K562 (cell line): ENCODE measurements at regions not wholly inside any gene's neighbourhood (a gene's known extent, or its start where the extent isn't known, plus 50 kb on each side); places are given as distances from the start of the nearest gene placed in this dataset.
A peak's percentile ranks its signal among the peaks of the same experiment; 100 is the strongest.

Experiments
- ATAC-seq: fragments of 200-7000 bp; cut with Tn5 transposase; 3 replicates; pipeline ENCODE4 v1.9.1; 2020; ENCODE audit warnings: moderate library complexity
- BruUV-seq: library from RNA; stranded (reverse); fragments of 400-500 nt; replicated peaks from 2 replicates; lab custom pipeline; 2021; lab: Mats Ljungman, UMichigan
- CTCF ChIA-PET: fragments of 300-600 bp; formaldehyde crosslinking; extraction: SDS; loops from one replicate; lab custom pipeline; 2021; ENCODE audit warnings: low intra/inter-chr PET ratio; lab: Yijun Ruan, JAX
- POLR2A ChIA-PET: fragments of 300-600, 350-650 bp; sonication (Branson Sonifier 250); formaldehyde crosslinking; extraction: SDS; loops from one replicate; lab custom pipeline; 2021; ENCODE audit warnings: antibody characterized with exemption, inconsistent platforms; lab: Yijun Ruan, JAX
- DNase-seq, 4 experiments: peaks; one replicate each; pipeline versions ENCODE4 v3.0.0 to v3.0.0-alpha.2; 2011 to 2018; ENCODE audit warnings: low spot score in 3 of 4, mixed read lengths in 3 of 4; ENCODE audit errors: extremely low read depth in 1 of 4
- FAIRE-seq: peaks from 2 replicates; lab custom pipeline; 2011; peaks lifted over from hg19 to GRCh38; lab: Jason Lieb, UNC
- H2AFZ ChIP-seq: 2 replicates; pipeline ENCODE4 v1.6.0; 2011; ENCODE audit warnings: low read depth, low read length, control low read depth, inconsistent platforms
- H3K27ac ChIP-seq: fragments of 200-600 bp; 3 replicates; pipeline ENCODE4 v1.8.0; 2011; ENCODE audit warnings: low read depth, mild to moderate bottlenecking, control low read depth, inconsistent platforms, low read length, moderate library complexity, mixed read lengths; ENCODE audit errors: extremely low read depth
- H3K27me3 ChIP-seq, 2 experiments: fragments of 300-600 bp in 1 of 2; 2 replicates in 1 of 2; 3 replicates in 1 of 2; pipeline versions ENCODE4 v1.6.0 to v1.8.0; 2011; ENCODE audit warnings: inconsistent platforms in 2 of 2, low read length in 2 of 2, mild to moderate bottlenecking in 1 of 2, mixed read lengths in 1 of 2, moderate library complexity in 1 of 2; ENCODE audit not compliant: control insufficient read depth in 2 of 2, insufficient read depth in 2 of 2
- H3K36me3 ChIP-seq: fragments of 300-600 bp; 3 replicates; pipeline ENCODE4 v1.8.0; 2011; ENCODE audit warnings: mild to moderate bottlenecking, low read length, inconsistent platforms; ENCODE audit not compliant: control insufficient read depth, insufficient read depth
- H3K4me1 ChIP-seq, 2 experiments: fragments of 200-600 bp in 1 of 2; replicated peaks in 1 of 2; 2 replicates in 1 of 2; 3 replicates in 1 of 2; pipeline versions ENCODE4 v1.5.1 to v1.8.0; 2011; ENCODE audit warnings: inconsistent platforms in 2 of 2, low read length in 2 of 2, mild to moderate bottlenecking in 1 of 2, mixed read lengths in 1 of 2, moderate library complexity in 1 of 2; ENCODE audit not compliant: control insufficient read depth in 2 of 2, insufficient read depth in 2 of 2
- H3K4me2 ChIP-seq: 2 replicates; pipeline ENCODE4 v1.6.1; 2011; ENCODE audit warnings: low read length, control low read depth, inconsistent platforms, mixed read lengths; ENCODE audit not compliant: insufficient read depth
- H3K4me3 ChIP-seq: fragments of 200-600 bp; sonication (generic), shearing (Covaris generic); 2 replicates; pipeline ENCODE4 v1.5.1; 2016; ENCODE audit warnings: control low read depth, inconsistent platforms
- H3K79me2 ChIP-seq: fragments of 200-600 bp; 3 replicates; pipeline ENCODE4 v1.8.0; 2011; ENCODE audit warnings: low read length, inconsistent platforms; ENCODE audit not compliant: control insufficient read depth, insufficient read depth
- H3K9ac ChIP-seq, 2 experiments: 2 replicates each; pipeline versions ENCODE4 v1.6.0 to v1.6.1; 2011; ENCODE audit warnings: low read depth in 2 of 2, low read length in 2 of 2, control low read depth in 1 of 2, inconsistent platforms in 1 of 2, mild to moderate bottlenecking in 1 of 2, mixed read lengths in 1 of 2; ENCODE audit not compliant: insufficient read depth in 1 of 2
- H3K9me1 ChIP-seq: one replicate; pipeline ENCODE4 v1.6.0; 2011; ENCODE audit warnings: inconsistent platforms, mild to moderate bottlenecking, low read length, moderate library complexity; ENCODE audit not compliant: control insufficient read depth, insufficient read depth
- H3K9me3 ChIP-seq: replicated peaks from 2 replicates; pipeline ENCODE4 v1.5.1; 2011; ENCODE audit warnings: low read depth, low read length, inconsistent platforms; ENCODE audit not compliant: control insufficient read depth, insufficient read depth
- H4K20me1 ChIP-seq: replicated peaks from 2 replicates; pipeline ENCODE4 v1.6.1; 2011; ENCODE audit warnings: low read length, inconsistent platforms, mixed read lengths; ENCODE audit not compliant: control insufficient read depth, insufficient read depth
- CBFB ChIP-seq: sonication (generic); formaldehyde crosslinking; IDR thresholded peaks from 2 replicates; pipeline ENCODE4 v1.4.0; 2020; ENCODE audit warnings: mild to moderate bottlenecking, missing genetic modification reagents
- CEBPB ChIP-seq: fragments of 450-650 bp; IDR thresholded peaks from 2 replicates; pipeline ENCODE4 v1.6.1; 2016; ENCODE audit warnings: missing genetic modification characterization, missing compliant biosample characterization
- CHD4 ChIP-seq: fragments of 200-600 bp; sonication (generic); IDR thresholded peaks from 3 replicates; pipeline ENCODE4 v1.6.1; 2012; ENCODE audit warnings: low read depth, mild to moderate bottlenecking, mixed read lengths, low read length, inconsistent platforms; ENCODE audit not compliant: insufficient read depth, insufficient replicate concordance, poor library complexity, severe bottlenecking
- HLTF ChIP-seq: fragments of 450-650 bp; IDR thresholded peaks from 2 replicates; pipeline ENCODE4 v1.6.1; 2016
- IRF9 ChIP-seq: fragments of 450-650 bp; IDR thresholded peaks from 2 replicates; pipeline ENCODE4 v1.6.1; 2016; ENCODE audit warnings: missing biosample characterization, missing genetic modification characterization
- KHSRP ChIP-seq: fragments of 450-650 bp; IDR thresholded peaks from 2 replicates; pipeline ENCODE4 v1.6.1; 2017
- MXD1 ChIP-seq: fragments of 250-450 bp; sonication (Bioruptor Pico); IDR thresholded peaks from 2 replicates; pipeline ENCODE4 v1.8.0; 2021; ENCODE audit warnings: borderline replicate concordance, mild to moderate bottlenecking, moderate library complexity; ENCODE audit not compliant: poor library complexity, severe bottlenecking
- NEUROD1 ChIP-seq: fragments of 150-350 bp; IDR thresholded peaks from 2 replicates; pipeline ENCODE4 v1.6.1; 2014; ENCODE audit warnings: borderline replicate concordance, low read length, low read depth; ENCODE audit not compliant: partially characterized antibody
- RAD21 ChIP-seq, 2 experiments: fragments of 250-450 bp in 1 of 2; fragments of 450-650 bp in 1 of 2; sonication (Bioruptor Pico) in 1 of 2; formaldehyde crosslinking in 1 of 2; IDR thresholded peaks in 1 of 2; conservative IDR thresholded peaks in 1 of 2; 2 replicates each; pipeline versions ENCODE4 v1.4.0 to v1.8.0; 2020 to 2022; ENCODE audit warnings: mild to moderate bottlenecking in 2 of 2, moderate library complexity in 1 of 2
- RFX5 ChIP-seq: IDR thresholded peaks from 2 replicates; pipeline ENCODE4 v1.6.1; 2011; ENCODE audit warnings: low read depth, mild to moderate bottlenecking, improper control_type of control experiment, low read length
- SPI1 ChIP-seq: IDR thresholded peaks from 2 replicates; pipeline ENCODE4 v1.6.1; 2011; ENCODE audit warnings: low read depth, low read length, control low read depth, borderline replicate concordance
- TAL1 ChIP-seq: fragments of 450-650 bp; IDR thresholded peaks from 2 replicates; pipeline ENCODE4 v1.6.1; 2016; ENCODE audit warnings: mild to moderate bottlenecking
- TARDBP ChIP-seq: fragments of 450-650 bp; IDR thresholded peaks from 2 replicates; pipeline ENCODE4 v1.6.1; 2016
- TFAM ChIP-seq: fragments of 250-450 bp; sonication (Bioruptor Pico); conservative IDR thresholded peaks from 2 replicates; pipeline ENCODE4 v1.5.0; 2021; ENCODE audit warnings: mild to moderate bottlenecking, moderate library complexity
- ZBED1 ChIP-seq: IDR thresholded peaks from 2 replicates; pipeline ENCODE4 v1.6.1; 2014
- ZNF444 ChIP-seq: fragments of 250-450 bp; sonication (Bioruptor Pico); IDR thresholded peaks from 2 replicates; pipeline ENCODE4 v1.4.0; 2020; ENCODE audit warnings: mild to moderate bottlenecking, moderate library complexity
- WGBS: fragments of 100-300 bp; shearing (Covaris generic); methylation state at CpG from one replicate; pipeline ENCODE4 v1.1.6; 2016; ENCODE audit warnings: low coverage, mixed read lengths; ENCODE audit not compliant: insufficient coverage; ENCODE audit errors: missing lambda C conversion rate; 5-methylcytosine and 5-hydroxymethylcytosine counted together
- in situ Hi-C: fragments of 300-500 bp; cut with MboI; formaldehyde crosslinking; loops from 4 replicates; pipeline ENCODE4 v1.15.0; 2018; ENCODE audit warnings: inconsistent platforms, mixed read lengths
- intact Hi-C: fragments of 100-400 bp; cut with micrococcal nuclease; formaldehyde crosslinking; loops from 2 replicates; pipeline ENCODE4 v1.14.2; 2022

GRCh38 chr18:70431203-70431624 is 142.4 kb downstream of the SOCS6 start:
- H3K27ac ChIP-seq = no peak overlapping the region
- peaks cover 0 to 2% of the 10 kb centered on the region in 2 experiments; a peak in 3 of 5 replicates for H3K4me1 ChIP-seq
- H3K4me2 ChIP-seq = no peak overlapping the region
- H2AFZ ChIP-seq = no peak overlapping the region
- ChIA-PET CTCF (no interaction called here), POLR2A (no interaction called here)
- H4K20me1 ChIP-seq = no peaks in the 10 kb centered on the region
- no peak overlapping the region for H3K9ac ChIP-seq
- 34% methylated on average over 2 of the region's 2 CpGs for WGBS
- H3K36me3 ChIP-seq = no peaks in the 10 kb centered on the region
- no peaks in the 10 kb centered on the region for H3K9me1 ChIP-seq
- intact Hi-C loops (loop anchor here (5.0 kb wide), 1 partner anchor 144 kb away; the partner anchor contains the start of gene SOCS6), in situ Hi-C loops (no loop called here)
- no peak overlapping the region for H3K4me3 ChIP-seq
- no peaks in the 10 kb centered on the region for H3K9me3 ChIP-seq
- ATAC-seq (no peak), FAIRE-seq (no peak), DNase-seq (no peak)
- TF ChIP-seq SPI1 (peak; percentile 49), HLTF (no peak)
- H3K79me2 ChIP-seq = no peaks in the 10 kb centered on the region
- H3K27me3 ChIP-seq = no peaks in the 10 kb centered on the region
- no TSS peak for BruUV-seq

- in situ Hi-C loops (no loop called here), intact Hi-C loops (loop anchor here (5.0 kb wide), 1 partner anchor 143 kb away; the partner anchor contains the start of gene SOCS6)
- H3K9ac ChIP-seq = no peak overlapping the region
- ATAC-seq = no peak
- H3K9me1 ChIP-seq = no peaks in the 10 kb centered on the region
- no peak overlapping the region for H2AFZ ChIP-seq
- POLR2A ChIA-PET = no interaction called here
- no peak overlapping the region for H3K27ac ChIP-seq
- H3K4me3 ChIP-seq = no peak overlapping the region
- no peaks in the 10 kb centered on the region for H3K27me3 ChIP-seq
- no peak for FAIRE-seq
- no peaks in the 10 kb centered on the region for H4K20me1 ChIP-seq
- no peaks in the 10 kb centered on the region for H3K36me3 ChIP-seq
- CTCF ChIA-PET = no interaction called here
- no peaks in the 10 kb centered on the region for H3K79me2 ChIP-seq
- peaks cover 0 to 2% of the 10 kb centered on the region in 2 experiments; a peak in 3 of 5 replicates for H3K4me1 ChIP-seq
- no peaks in the 10 kb centered on the region for H3K9me3 ChIP-seq
- no TSS peak for BruUV-seq
- 61% methylated on average over 11 of the region's 26 CpGs for WGBS
- DNase-seq = no peak
- no peak overlapping the region for H3K4me2 ChIP-seq
- TF ChIP-seq RFX5 (no peak), ZBED1 (no peak), MXD1 (CRISPR knock-in tag) (no peak), CBFB (CRISPR knock-in tag) (no peak), ZNF444 (CRISPR knock-in tag) (no peak), TFAM (no peak), TARDBP (no peak), RAD21 (CRISPR knock-in tag; conservative IDR thresholded peaks at IDR 0.05 in 1 of 2, IDR thresholded peaks at IDR 0.05 in 1 of 2) (no peak), TAL1 (no peak), CHD4 (no peak), KHSRP (no peak), CEBPB (tag) (no peak), NEUROD1 (no peak), IRF9 (tag) (no peak)
These were observed 141.8 kb downstream of the SOCS6 start for GRCh38 chr18:70430501-70431173.
